ENCODE measurements at regions not wholly inside any gene's neighbourhood (a gene's known extent, or its start where the extent isn't known, plus 50 kb on each side); places are given as distances from the start of the nearest gene placed in this dataset.
"Not testable (repeated sequence)": the region's sequence is repeated elsewhere in the genome, so short reads cannot be mapped to it uniquely, and the experiment has no call there.

GRCh38 chr10:62658516-62658915 is 146.0 kb upstream of the ADO start:
- no peak for DNase-seq (ENCODE audit: low read depth)

GRCh38 chr10:62661143-62661542 is 143.4 kb upstream of the ADO start:
- DNase-seq (ENCODE audit: low read depth), result no peak

GRCh38 chr10:62662486-62662885 is 142.0 kb upstream of the ADO start:
- DNase-seq (ENCODE audit: low read depth), result no peak

- DNase-seq (ENCODE audit: low read depth), result no peak
Observed at GRCh38 chr10:62665771-62666170, 138.7 kb upstream of the ADO start.

- DNase-seq (ENCODE audit: low read depth), result no peak
Observed at GRCh38 chr10:62666275-62666674, 138.2 kb upstream of the ADO start.

GRCh38 chr10:62669341-62669740 is 135.2 kb upstream of the ADO start:
- no peak for DNase-seq (ENCODE audit: low read depth)

- DNase-seq (ENCODE audit: low read depth), result no peak
Observed at GRCh38 chr10:62671104-62671503, 133.4 kb upstream of the ADO start.

- DNase-seq (ENCODE audit: low read depth), result peak; percentile 42
Observed at GRCh38 chr10:62681211-62681940, 123.1 kb upstream of the ADO start.

GRCh38 chr10:62684911-62685310 is 119.6 kb upstream of the ADO start:
- no peak for DNase-seq (ENCODE audit: low read depth)

GRCh38 chr10:62687230-62687748 is 117.2 kb upstream of the ADO start:
- DNase-seq (ENCODE audit: low read depth), result no peak

GRCh38 chr10:62688971-62689700 is 115.4 kb upstream of the ADO start:
- no peak for DNase-seq (ENCODE audit: low read depth)

GRCh38 chr10:62689712-62690111 is 114.8 kb upstream of the ADO start:
- DNase-seq (ENCODE audit: low read depth), result no peak

- DNase-seq (ENCODE audit: low read depth), result no peak
Observed at GRCh38 chr10:62690703-62691102, 113.8 kb upstream of the ADO start.

GRCh38 chr10:62691336-62691735 is 113.2 kb upstream of the ADO start:
- DNase-seq (ENCODE audit: low read depth), result no peak

GRCh38 chr10:62692085-62692484 is 112.4 kb upstream of the ADO start:
- DNase-seq (ENCODE audit: low read depth), result no peak

- DNase-seq (ENCODE audit: low read depth), result no peak
Observed at GRCh38 chr10:62693306-62693705, 111.2 kb upstream of the ADO start.

GRCh38 chr10:62694537-62695126 is 109.9 kb upstream of the ADO start:
- no peak for DNase-seq (ENCODE audit: low read depth)

GRCh38 chr10:62696798-62697197 is 107.7 kb upstream of the ADO start:
- no peak for DNase-seq (ENCODE audit: low read depth)

GRCh38 chr10:62699148-62699547 is 105.4 kb upstream of the ADO start:
- DNase-seq (ENCODE audit: low read depth), result no peak

GRCh38 chr10:62704121-62704520 is 100.4 kb upstream of the ADO start:
- DNase-seq (ENCODE audit: low read depth), result not testable (repeated sequence)

- no peak for DNase-seq (ENCODE audit: low read depth)
Observed at GRCh38 chr10:62705789-62706188, 98.7 kb upstream of the ADO start.

- no peak for DNase-seq (ENCODE audit: low read depth)
Observed at GRCh38 chr10:62707810-62708209, 96.7 kb upstream of the ADO start.

GRCh38 chr10:62708569-62708968 is 96.0 kb upstream of the ADO start:
- no peak for DNase-seq (ENCODE audit: low read depth)
